ENCODE measurements at regions not wholly inside any gene's neighbourhood (a gene's known extent, or its start where the extent isn't known, plus 50 kb on each side); places are given as distances from the start of the nearest gene placed in this dataset.

DNA sequence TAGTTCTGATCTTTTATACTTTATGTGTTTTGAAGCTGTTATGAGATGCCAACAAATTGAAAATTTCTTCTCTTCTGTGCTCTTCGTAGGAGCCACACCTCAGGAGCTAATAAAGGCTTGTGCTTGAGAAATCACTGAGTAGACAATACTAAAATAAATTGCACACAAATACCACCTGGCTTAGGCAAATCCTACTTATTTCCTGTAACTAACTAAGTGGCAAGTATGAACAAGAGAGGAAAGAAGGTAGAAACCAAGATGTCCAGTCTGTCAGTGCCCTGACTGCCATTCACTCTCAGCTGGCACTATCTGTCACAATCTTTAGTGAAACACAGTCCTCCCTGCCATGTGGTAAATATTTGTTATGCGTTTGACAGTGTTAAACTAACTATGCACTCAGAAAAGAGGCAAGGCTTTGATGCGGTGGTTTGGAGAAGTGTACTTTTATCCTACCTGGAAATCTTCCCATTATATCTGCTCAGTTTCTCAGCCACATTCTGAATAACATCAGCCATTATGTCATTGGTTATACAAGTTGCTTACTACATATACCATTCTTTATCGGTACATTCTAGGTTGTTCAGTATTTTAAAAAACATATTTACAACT, 293.4 kb upstream of the VWC2 start:
- Histone ChIP-seq H3K9me1 (ENCODE audit: insufficient read depth, low read length) (no peaks in the 10 kb centered on the region), H4K91ac (ENCODE audit: insufficient read depth, low read depth, low read length) (no peak overlapping the region), H3K27ac (ENCODE audit: insufficient read depth, low read length) (no peak overlapping the region), H3K4me3 (ENCODE audit: insufficient read depth, low read depth, low read length) (no peak overlapping the region), H4K20me1 (ENCODE audit: insufficient read depth, low read length) (no peaks in the 10 kb centered on the region), H3K4me2 (ENCODE audit: low read depth, low read length) (no peak overlapping the region), H3K9me3 (ENCODE audit: control insufficient read depth, insufficient read depth, low read length) (no peaks in the 10 kb centered on the region; the same call in 1 of the 2 replicates), H2BK20ac (ENCODE audit: low read depth, low read length) (no peak overlapping the region), H3K36me3 (ENCODE audit: control insufficient read depth, insufficient read depth, low read length) (no peaks in the 10 kb centered on the region), H2AK9ac (replicated peaks; ENCODE audit: low read depth, low read length, poor library complexity) (no peak overlapping the region), H2BK5ac (ENCODE audit: low read depth, low read length, poor library complexity, severe bottlenecking) (no peak overlapping the region), H3K9ac (ENCODE audit: low read depth, low read length) (no peak overlapping the region), H4K5ac (ENCODE audit: low read depth, low read length) (no peak overlapping the region), H3K4me1 (ENCODE audit: control insufficient read depth, insufficient read depth, low read length) (no peaks in the 10 kb centered on the region), H2AK5ac (ENCODE audit: low read depth, low read length) (no peak overlapping the region), H3K4ac (ENCODE audit: low read depth, low read length) (no peak overlapping the region), H3K27me3 (ENCODE audit: control insufficient read depth, insufficient read depth, low read length) (no peaks in the 10 kb centered on the region), H2AFZ (replicated peaks; ENCODE audit: low read length, poor library complexity) (no peak overlapping the region), H2BK120ac (ENCODE audit: low read depth, low read length) (no peak overlapping the region), H4K8ac (ENCODE audit: low read depth in 2 of 2, low read length in 2 of 2) (no peak overlapping the region), H3K14ac (replicated peaks; ENCODE audit: low read depth, low read length) (no peak overlapping the region), H3K18ac (ENCODE audit: low read depth, low read length) (no peak overlapping the region), H2BK15ac (ENCODE audit: low read depth, low read length) (no peak overlapping the region), H3K56ac (ENCODE audit: extremely low read depth, insufficient read depth, low read length) (no peak overlapping the region), H3K23ac (ENCODE audit: low read depth, low read length) (no peak overlapping the region), H3K79me1 (ENCODE audit: low read depth in 1 of 2, low read length in 2 of 2) (no peaks in the 10 kb centered on the region)
- CTCF ChIA-PET, result no interaction called here
- no TSS peak for BruUV-seq (replicated peaks)
- in situ Hi-C loops (cut with MboI; ENCODE audit: low sequenced_read_pairs) (no loop called here), dilution Hi-C loops (cut with HindIII; ENCODE audit: low sequenced_read_pairs, unreplicated experiment) (no loop called here), intact Hi-C loops (cut with micrococcal nuclease) (no loop called here)
- TF ChIP-seq FOS (IDR thresholded peaks at IDR 0.05; ENCODE audit: low read depth, low read length), result no peak
- TF ChIP-seq MAZ (IDR thresholded peaks at IDR 0.05; ENCODE audit: borderline replicate concordance, low read depth, low read length), result no peak
- TF ChIP-seq BHLHE40 (IDR thresholded peaks at IDR 0.05; ENCODE audit: low read depth, low read length), result no peak
- no peak for TF ChIP-seq RCOR1 (IDR thresholded peaks at IDR 0.05; ENCODE audit: insufficient replicate concordance, low read length)
- ATAC-seq (ENCODE audit: low read depth) (no peak), DNase-seq (no peak)
- POLR2A ChIA-PET (ENCODE audit: unreplicated experiment), result no interaction called here
- WGBS, 2 experiments (ENCODE audit: extremely low coverage in 2 of 2, insufficient read length in 1 of 2), result no CpG with 5 or more reads among the region's 4 CpGs

All from IMR-90 (cell line).